H9 (cell line): ENCODE measurements at regions not wholly inside any gene's neighbourhood (a gene's known extent, or its start where the extent isn't known, plus 50 kb on each side); places are given as distances from the start of the nearest gene placed in this dataset.

ENCODE experiments used
- DNase-seq: peaks from one replicate; pipeline ENCODE4 v3.0.0-alpha.2; 2017
- H2AFZ ChIP-seq: one replicate; pipeline ENCODE4 v1.6.1; 2013; ENCODE audit warnings: mild to moderate bottlenecking, low read length, control low read depth, moderate library complexity
- H2AK5ac ChIP-seq: 2 replicates; pipeline ENCODE4 v1.6.1; 2013; ENCODE audit warnings: low read length, control low read depth, mixed read lengths; ENCODE audit not compliant: insufficient read length
- H2BK120ac ChIP-seq: one replicate; pipeline ENCODE4 v1.6.1; 2013; ENCODE audit warnings: low read depth, mild to moderate bottlenecking, low read length, control low read depth, inconsistent platforms; ENCODE audit not compliant: poor library complexity, severe bottlenecking
- H2BK12ac ChIP-seq: 2 replicates; pipeline ENCODE4 v1.6.1; 2013; ENCODE audit warnings: low read length, control low read depth, mixed read lengths, low read depth; ENCODE audit not compliant: insufficient read length
- H2BK15ac ChIP-seq: 2 replicates; pipeline ENCODE4 v1.6.1; 2013; ENCODE audit warnings: low read depth, low read length, control low read depth
- H2BK20ac ChIP-seq: one replicate; pipeline ENCODE4 v1.6.1; 2013; ENCODE audit warnings: low read depth, mild to moderate bottlenecking, low read length, control low read depth, inconsistent platforms; ENCODE audit not compliant: poor library complexity, severe bottlenecking
- H2BK5ac ChIP-seq: 2 replicates; pipeline ENCODE4 v1.6.1; 2013; ENCODE audit warnings: low read length, control low read depth, mixed read lengths; ENCODE audit not compliant: insufficient read length
- H3K14ac ChIP-seq: 2 replicates; pipeline ENCODE4 v1.6.1; 2013; ENCODE audit warnings: low read length, control low read depth; ENCODE audit not compliant: insufficient read depth
- H3K18ac ChIP-seq: 2 replicates; pipeline ENCODE4 v1.6.1; 2013; ENCODE audit warnings: low read depth, mild to moderate bottlenecking, mixed read lengths, low read length, control low read depth; ENCODE audit not compliant: insufficient read length
- H3K23ac ChIP-seq: 2 replicates; pipeline ENCODE4 v1.6.1; 2013; ENCODE audit warnings: low read length, control low read depth, mixed read lengths, low read depth; ENCODE audit not compliant: insufficient read length
- H3K23me2 ChIP-seq: 2 replicates; pipeline ENCODE4 v1.6.1; 2013; ENCODE audit warnings: low read depth, mild to moderate bottlenecking, mixed read lengths, low read length, control low read depth; ENCODE audit not compliant: insufficient read length, poor library complexity, severe bottlenecking
- H3K27ac ChIP-seq: 2 replicates; pipeline ENCODE4 v1.5.1; 2013; ENCODE audit warnings: low read length, control low read depth, mixed read lengths, low read depth; ENCODE audit not compliant: insufficient read length
- H3K27me3 ChIP-seq: 2 replicates; pipeline ENCODE4 v1.6.1; 2013; ENCODE audit warnings: low read length, control low read depth, inconsistent platforms; ENCODE audit not compliant: insufficient read depth
- H3K4ac ChIP-seq: 2 replicates; pipeline ENCODE4 v1.6.1; 2013; ENCODE audit warnings: low read depth, mild to moderate bottlenecking, control low read depth, inconsistent platforms, low read length, moderate library complexity
- H3K4me1 ChIP-seq: 2 replicates; pipeline ENCODE4 v1.6.1; 2013; ENCODE audit warnings: low read length, control low read depth, inconsistent platforms; ENCODE audit not compliant: insufficient read depth
- H3K4me2 ChIP-seq: 2 replicates; pipeline ENCODE4 v1.6.1; 2013; ENCODE audit warnings: low read length, control low read depth, mixed read lengths; ENCODE audit not compliant: insufficient read length, insufficient read depth
- H3K56ac ChIP-seq: 2 replicates; pipeline ENCODE4 v1.6.1; 2013; ENCODE audit warnings: low read depth, mild to moderate bottlenecking, mixed read lengths, low read length, control low read depth; ENCODE audit not compliant: insufficient read length
- H3K79me1 ChIP-seq: 2 replicates; pipeline ENCODE4 v1.6.1; 2013; ENCODE audit warnings: low read depth, mild to moderate bottlenecking, moderate library complexity, low read length, control low read depth, inconsistent platforms; ENCODE audit not compliant: insufficient read depth, poor library complexity, severe bottlenecking
- H3K79me2 ChIP-seq: 2 replicates; pipeline ENCODE4 v1.6.1; 2013; ENCODE audit warnings: low read length, control low read depth, inconsistent platforms; ENCODE audit not compliant: insufficient read depth
- H3K9ac ChIP-seq: 2 replicates; pipeline ENCODE4 v1.6.1; 2013; ENCODE audit warnings: low read length, control low read depth, mixed read lengths; ENCODE audit not compliant: insufficient read length; ENCODE audit errors: extremely low read depth
- H3K9me3 ChIP-seq: one replicate; pipeline ENCODE4 v1.6.1; 2013; ENCODE audit warnings: low read depth, low read length, inconsistent platforms; ENCODE audit not compliant: control insufficient read depth
- H3T11ph ChIP-seq: one replicate; pipeline ENCODE4 v1.6.1; 2013; ENCODE audit warnings: mild to moderate bottlenecking, low read length, control low read depth, inconsistent platforms
- H4K20me1 ChIP-seq: one replicate; pipeline ENCODE4 v1.6.1; 2013; ENCODE audit not compliant: control insufficient read depth, insufficient read length, insufficient read depth
- H4K5ac ChIP-seq: 2 replicates; pipeline ENCODE4 v1.6.1; 2013; ENCODE audit warnings: low read depth, mild to moderate bottlenecking, mixed read lengths, low read length, control low read depth; ENCODE audit not compliant: insufficient read length
- H4K8ac ChIP-seq: replicated peaks from 2 replicates; pipeline ENCODE4 v1.6.1; 2013; ENCODE audit warnings: low read length, control low read depth, mixed read lengths, low read depth; ENCODE audit not compliant: insufficient read length
- H4K91ac ChIP-seq: 2 replicates; pipeline ENCODE4 v1.6.1; 2013; ENCODE audit warnings: low read depth, mild to moderate bottlenecking, moderate library complexity, mixed read lengths, low read length, control low read depth; ENCODE audit not compliant: insufficient read length
- H3K27ac Mint-ChIP-seq, 3 experiments: 2 replicates in 2 of 3; 3 replicates in 1 of 3; pipeline ENCODE4 v1.8.0; 2020 to 2021; ENCODE audit warnings: mixed read lengths in 3 of 3, mild to moderate bottlenecking in 1 of 3, moderate library complexity in 1 of 3
- H3K27me3 Mint-ChIP-seq: 2 replicates; pipeline ENCODE4 v1.8.0; 2021; ENCODE audit warnings: low read depth, mild to moderate bottlenecking, moderate library complexity, mixed read lengths
- H3K36me3 Mint-ChIP-seq, 3 experiments: 2 replicates in 2 of 3; 3 replicates in 1 of 3; pipeline ENCODE4 v1.8.0; 2020 to 2021; ENCODE audit warnings: low read depth in 3 of 3, mixed read lengths in 3 of 3; ENCODE audit not compliant: insufficient read depth in 1 of 3
- H3K4me1 Mint-ChIP-seq, 2 experiments: 2 replicates each; pipeline ENCODE4 v1.8.0; 2020; ENCODE audit warnings: mixed read lengths in 2 of 2
- H3K4me3 Mint-ChIP-seq, 2 experiments: 2 replicates in 1 of 2; 3 replicates in 1 of 2; pipeline ENCODE4 v1.8.0; 2020 to 2021; ENCODE audit warnings: mild to moderate bottlenecking in 2 of 2, mixed read lengths in 2 of 2, moderate library complexity in 1 of 2
- H3K9me3 Mint-ChIP-seq, 2 experiments: 2 replicates in 1 of 2; 3 replicates in 1 of 2; pipeline ENCODE4 v1.8.0; 2020; ENCODE audit warnings: mild to moderate bottlenecking in 2 of 2, mixed read lengths in 2 of 2, moderate library complexity in 1 of 2
- WGBS: extraction: QIAGEN DNeasy Blood & Tissue Kit; methylation state at CpG from one replicate; pipeline ENCODE4 v1.1.7; 2013; ENCODE audit warnings: missing lambda C conversion rate, low lambda C conversion rate, mixed read lengths; ENCODE audit not compliant: insufficient read length; ENCODE audit errors: extremely low coverage; 5-methylcytosine and 5-hydroxymethylcytosine counted together
- TF ChIP-seq, protein P1 (sequence below): fragments of 200-600 bp; sonication (generic); conservative IDR thresholded peaks from 3 replicates; pipeline ENCODE4 v1.8.0; 2021; ENCODE audit warnings: antibody characterized with exemption, mild to moderate bottlenecking

DNA sequence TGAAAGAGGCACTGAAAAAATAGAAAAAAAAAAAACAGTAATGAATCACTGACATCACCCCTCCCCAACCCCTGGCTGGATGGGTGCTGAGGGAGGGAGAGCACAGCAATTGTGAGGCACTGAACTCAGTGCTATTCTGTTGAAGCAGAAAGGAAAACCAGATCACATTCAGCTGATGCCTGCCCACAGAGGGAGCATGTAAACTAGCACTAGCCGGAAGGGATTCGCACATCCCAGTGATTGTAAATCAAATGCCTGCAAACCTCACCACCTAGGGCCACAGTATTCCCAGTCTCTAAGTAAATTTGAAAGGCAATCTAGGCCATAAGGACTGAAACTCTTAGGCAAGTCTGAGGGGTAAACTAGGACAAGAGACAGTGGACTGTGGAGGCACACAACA, 772.0 kb upstream of the CCDC179 start:
- no peaks in the 10 kb centered on the region for H3K27me3 ChIP-seq
- no peaks in the 10 kb centered on the region for H3K4me1 ChIP-seq
- H4K20me1 ChIP-seq: no peaks in the 10 kb centered on the region
- no peak overlapping the region for H2BK20ac ChIP-seq
- no peak overlapping the region for H2BK12ac ChIP-seq
- Mint-ChIP-seq H3K27ac (peak overlapping the region in 2 of 3 experiments; percentile 60 to 70; a peak in 2 of 7 replicates), H3K4me1 (0 out of 4 replicates have a peak, but pooled peaks cover 0 to 6% of the 10 kb centered on the region in 2 experiments), H3K9me3 (peaks cover 5 to 6% of the 10 kb centered on the region in 2 experiments; a peak in 4 of 5 replicates), H3K27me3 (no peaks in the 10 kb centered on the region), H3K36me3 (peaks cover 0 to 3% (median 1%) of the 10 kb centered on the region in 3 experiments; a peak in 2 of 7 replicates), H3K4me3 (no peak overlapping the region)
- no peak overlapping the region for H3K23ac ChIP-seq
- no peak overlapping the region for H3K9ac ChIP-seq
- TF ChIP-seq, protein P1, sequence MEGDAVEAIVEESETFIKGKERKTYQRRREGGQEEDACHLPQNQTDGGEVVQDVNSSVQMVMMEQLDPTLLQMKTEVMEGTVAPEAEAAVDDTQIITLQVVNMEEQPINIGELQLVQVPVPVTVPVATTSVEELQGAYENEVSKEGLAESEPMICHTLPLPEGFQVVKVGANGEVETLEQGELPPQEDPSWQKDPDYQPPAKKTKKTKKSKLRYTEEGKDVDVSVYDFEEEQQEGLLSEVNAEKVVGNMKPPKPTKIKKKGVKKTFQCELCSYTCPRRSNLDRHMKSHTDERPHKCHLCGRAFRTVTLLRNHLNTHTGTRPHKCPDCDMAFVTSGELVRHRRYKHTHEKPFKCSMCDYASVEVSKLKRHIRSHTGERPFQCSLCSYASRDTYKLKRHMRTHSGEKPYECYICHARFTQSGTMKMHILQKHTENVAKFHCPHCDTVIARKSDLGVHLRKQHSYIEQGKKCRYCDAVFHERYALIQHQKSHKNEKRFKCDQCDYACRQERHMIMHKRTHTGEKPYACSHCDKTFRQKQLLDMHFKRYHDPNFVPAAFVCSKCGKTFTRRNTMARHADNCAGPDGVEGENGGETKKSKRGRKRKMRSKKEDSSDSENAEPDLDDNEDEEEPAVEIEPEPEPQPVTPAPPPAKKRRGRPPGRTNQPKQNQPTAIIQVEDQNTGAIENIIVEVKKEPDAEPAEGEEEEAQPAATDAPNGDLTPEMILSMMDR: no peak
- H4K91ac ChIP-seq: no peak overlapping the region
- no peak overlapping the region for H2AFZ ChIP-seq
- H3K79me1 ChIP-seq: no peaks in the 10 kb centered on the region
- no peak overlapping the region for H2BK15ac ChIP-seq
- H4K5ac ChIP-seq: no peak overlapping the region
- H3K18ac ChIP-seq: no peak overlapping the region
- no peak overlapping the region for H2BK120ac ChIP-seq
- H3K23me2 ChIP-seq: no peaks in the 10 kb centered on the region
- no CpG with 5 or more reads among the region's 2 CpGs for WGBS
- peak overlapping the region; percentile 67 for H4K8ac ChIP-seq
- H3K56ac ChIP-seq: no peak overlapping the region
- H3K4ac ChIP-seq: no peak overlapping the region
- H2AK5ac ChIP-seq: no peak overlapping the region
- no peaks in the 10 kb centered on the region for H3K79me2 ChIP-seq
- H2BK5ac ChIP-seq: no peak overlapping the region
- no peak overlapping the region for H3K27ac ChIP-seq
- no peak overlapping the region for H3T11ph ChIP-seq
- no peak overlapping the region for H3K4me2 ChIP-seq
- no peak overlapping the region for H3K14ac ChIP-seq
- DNase-seq: no peak
- no peaks in the 10 kb centered on the region for H3K9me3 ChIP-seq
